Chondrocyte (in vitro differentiated cells): ENCODE measurements at regions not wholly inside any gene's neighbourhood (a gene's known extent, or its start where the extent isn't known, plus 50 kb on each side); places are given as distances from the start of the nearest gene placed in this dataset.

Source experiments
- DNase-seq: peaks from one replicate; pipeline ENCODE4 v3.0.0; 2021; ENCODE audit warnings: mixed read lengths, low spot score
- H3K27ac Mint-ChIP-seq: one replicate; pipeline ENCODE4 v1.8.0; 2021; ENCODE audit warnings: mild to moderate bottlenecking, moderate library complexity, mixed read lengths; ENCODE audit not compliant: unreplicated experiment
- H3K27me3 Mint-ChIP-seq: 2 replicates; pipeline ENCODE4 v1.8.0; 2021; ENCODE audit warnings: low read depth, mixed read lengths
- H3K36me3 Mint-ChIP-seq: 2 replicates; pipeline ENCODE4 v1.8.0; 2021; ENCODE audit warnings: low read depth, mixed read lengths
- H3K4me1 Mint-ChIP-seq: 2 replicates; pipeline ENCODE4 v1.8.0; 2021; ENCODE audit warnings: low read depth, mild to moderate bottlenecking, mixed read lengths
- H3K4me3 Mint-ChIP-seq: one replicate; pipeline ENCODE4 v1.8.0; 2021; ENCODE audit warnings: mild to moderate bottlenecking, moderate library complexity, mixed read lengths; ENCODE audit not compliant: unreplicated experiment
- H3K9me3 Mint-ChIP-seq: 2 replicates; pipeline ENCODE4 v1.8.0; 2021; ENCODE audit warnings: low read depth, mixed read lengths
- CTCF ChIP-seq: fragments of 200-600 bp; sonication (generic); IDR thresholded peaks from 2 replicates; pipeline ENCODE4 v1.5.0; 2021; ENCODE audit warnings: antibody characterized with exemption, mild to moderate bottlenecking, moderate library complexity

DNA sequence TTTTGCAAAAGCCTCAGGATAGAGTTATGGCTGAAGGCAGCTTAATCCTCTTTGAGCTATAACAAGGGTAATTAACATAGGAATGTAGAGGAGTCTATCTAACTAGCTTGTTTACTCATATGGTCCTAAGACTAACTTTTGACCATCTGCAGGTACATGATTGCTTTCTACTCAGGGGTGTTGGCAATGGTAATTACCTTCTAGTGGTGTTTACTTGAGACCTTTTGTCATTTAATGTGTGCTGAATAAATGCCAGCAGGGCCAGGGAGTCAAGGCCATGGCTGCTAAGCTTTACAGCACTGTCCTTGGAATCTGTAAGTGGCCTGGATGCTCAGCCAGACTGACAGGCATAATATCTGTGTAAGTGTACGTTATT lies 1325.0 kb downstream of the XPNPEP1 start:
- Mint-ChIP-seq H3K36me3 (no peaks in the 10 kb centered on the region), H3K27me3 (no peaks in the 10 kb centered on the region), H3K27ac (no peak overlapping the region), H3K4me3 (no peak overlapping the region), H3K9me3 (peaks cover 5% of the 10 kb centered on the region), H3K4me1 (no peaks in the 10 kb centered on the region)
- no peak for DNase-seq
- no peak for TF ChIP-seq CTCF

DNA sequence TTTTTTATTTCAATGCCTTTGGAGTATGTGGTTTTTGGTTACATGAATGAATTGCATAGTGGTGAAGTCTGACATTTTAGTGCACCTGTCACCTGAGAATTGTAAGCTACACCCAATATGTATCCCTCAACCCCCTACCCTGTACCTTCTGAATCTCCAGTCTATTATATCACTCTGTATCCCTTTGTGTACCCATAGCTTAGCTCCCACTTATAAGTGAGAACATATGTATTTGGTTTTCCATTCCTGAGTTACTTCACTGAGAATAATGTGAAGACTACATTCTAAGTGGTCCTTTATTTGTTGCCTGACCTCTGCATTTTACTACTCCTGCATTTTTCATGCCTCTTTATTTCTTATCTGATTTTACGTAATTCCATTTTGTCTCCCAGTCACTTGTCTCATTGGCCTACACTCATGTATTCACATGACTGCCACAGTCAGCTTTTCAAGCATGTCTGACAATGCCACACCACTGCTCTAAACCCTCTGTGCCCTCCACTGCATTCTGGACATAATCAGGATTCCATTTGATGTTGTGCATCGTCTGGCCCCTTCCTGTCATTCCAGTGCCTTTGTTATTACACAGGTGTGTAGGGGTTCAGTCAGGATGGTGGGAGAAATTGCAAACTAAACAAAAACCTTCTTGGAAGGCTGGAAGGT lies 1325.5 kb downstream of the XPNPEP1 start:
- Mint-ChIP-seq H3K27ac (no peak overlapping the region), H3K27me3 (no peaks in the 10 kb centered on the region), H3K4me1 (no peaks in the 10 kb centered on the region), H3K9me3 (peaks cover 5% of the 10 kb centered on the region), H3K36me3 (no peaks in the 10 kb centered on the region), H3K4me3 (no peak overlapping the region)
- no peak for DNase-seq
- TF ChIP-seq CTCF = no peak

DNA sequence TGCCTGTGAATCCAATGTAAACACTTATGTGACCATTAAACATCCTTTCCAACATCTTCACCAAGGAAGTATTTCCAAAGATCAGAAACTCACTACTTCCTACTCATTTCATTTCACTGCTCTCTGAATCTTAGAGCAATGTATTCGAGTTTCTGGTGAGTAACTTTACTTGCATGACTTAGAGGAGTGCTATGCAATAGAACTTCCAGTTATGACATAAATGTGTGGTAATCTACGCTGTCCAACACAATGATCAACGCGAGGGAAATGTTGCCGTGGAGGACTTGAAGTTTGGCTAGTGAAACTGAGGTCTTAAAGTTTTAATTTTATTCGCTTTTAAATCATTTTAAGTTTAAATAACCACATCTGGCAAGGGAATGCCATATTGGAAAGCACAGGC lies 1326.3 kb downstream of the XPNPEP1 start:
- no peak for TF ChIP-seq CTCF
- Mint-ChIP-seq H3K9me3 (peaks cover 5% of the 10 kb centered on the region), H3K27ac (no peak overlapping the region), H3K4me1 (no peaks in the 10 kb centered on the region), H3K36me3 (no peaks in the 10 kb centered on the region), H3K27me3 (no peaks in the 10 kb centered on the region), H3K4me3 (no peak overlapping the region)
- DNase-seq = no peak

DNA sequence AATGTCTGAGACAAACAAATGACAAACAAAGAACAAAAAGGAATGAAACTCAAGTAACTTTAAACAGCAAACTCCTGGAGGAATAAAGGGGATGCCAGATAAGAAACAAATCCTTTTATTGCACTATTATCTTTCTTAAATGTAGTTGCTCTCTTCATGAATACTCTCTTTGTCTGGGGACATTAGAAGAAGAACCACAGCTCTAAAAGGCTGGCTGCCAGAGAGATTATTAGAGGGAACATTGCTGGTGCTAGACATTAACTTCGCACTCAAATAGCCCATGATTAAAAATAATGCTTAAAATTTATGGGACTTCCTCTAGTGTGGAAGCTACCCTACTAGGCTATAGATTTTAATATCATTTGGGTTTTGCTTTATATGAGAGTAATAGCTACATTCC lies 1330.4 kb downstream of the XPNPEP1 start:
- no peak overlapping the region for H3K4me3 Mint-ChIP-seq
- H3K27ac Mint-ChIP-seq = no peak overlapping the region
- TF ChIP-seq CTCF = no peak
- no peaks in the 10 kb centered on the region for H3K36me3 Mint-ChIP-seq
- no peaks in the 10 kb centered on the region for H3K27me3 Mint-ChIP-seq
- no peaks in the 10 kb centered on the region for H3K4me1 Mint-ChIP-seq
- no peaks in the 10 kb centered on the region for H3K9me3 Mint-ChIP-seq
- no peak for DNase-seq

DNA sequence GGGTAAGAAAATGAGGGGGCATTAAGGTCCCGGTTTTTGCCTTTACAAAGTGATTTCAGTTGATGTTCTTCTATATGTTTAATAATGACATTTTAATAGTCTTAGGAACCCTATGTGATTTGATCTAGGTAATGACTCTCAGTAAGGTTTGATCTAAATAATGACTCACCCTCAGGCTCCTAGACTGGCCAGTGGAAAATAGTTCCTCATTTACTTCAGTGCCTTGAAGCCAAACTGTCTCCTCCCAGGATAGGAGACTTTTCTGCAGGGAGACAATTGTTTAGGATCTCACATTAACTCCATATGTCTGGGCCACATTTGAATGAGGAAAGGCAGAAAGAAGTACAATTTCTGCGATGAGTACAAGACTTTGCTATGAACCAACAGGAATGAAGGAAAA lies 1331.9 kb downstream of the XPNPEP1 start:
- Mint-ChIP-seq H3K27me3 (no peaks in the 10 kb centered on the region), H3K4me3 (no peak overlapping the region), H3K27ac (no peak overlapping the region), H3K36me3 (no peaks in the 10 kb centered on the region), H3K9me3 (no peaks in the 10 kb centered on the region), H3K4me1 (no peaks in the 10 kb centered on the region)
- TF ChIP-seq CTCF = no peak
- DNase-seq = no peak
